ENCODE measurements at regions not wholly inside any gene's neighbourhood (a gene's known extent, or its start where the extent isn't known, plus 50 kb on each side); places are given as distances from the start of the nearest gene placed in this dataset.

DNA sequence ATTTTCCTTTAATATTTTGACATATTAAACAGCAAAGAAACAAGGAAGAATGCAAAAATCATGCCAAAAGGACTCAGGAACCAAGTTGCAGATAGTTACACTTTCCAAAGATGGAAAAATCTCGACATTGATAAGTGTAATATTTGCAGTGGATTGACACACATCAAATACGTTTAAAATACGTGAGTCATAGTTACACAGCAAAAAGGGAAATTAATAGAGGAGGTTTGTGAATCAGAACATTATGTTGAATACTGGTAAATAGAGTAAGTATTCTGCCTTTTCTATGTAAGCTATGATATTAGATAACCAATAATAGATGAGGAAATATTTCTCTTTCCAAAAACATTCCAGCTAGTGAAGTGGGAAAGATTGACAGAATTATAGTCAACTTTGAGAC is 1761.3 kb upstream of the IGFBP7 start:
- Histone ChIP-seq H3K9me2 (ENCODE audit: insufficient read depth, low read length) (no peaks in the 10 kb centered on the region), H3K27ac (ENCODE audit: low read length) (no peak overlapping the region), H3K79me2 (replicated peaks; ENCODE audit: insufficient read depth, low read length) (no peaks in the 10 kb centered on the region), H3K9me3 (ENCODE audit: low read length) (no peaks in the 10 kb centered on the region), H3K4me3 (ENCODE audit: low read length) (no peak overlapping the region), H3K27me3 (ENCODE audit: insufficient read depth, low read depth, low read length) (no peaks in the 10 kb centered on the region), H3K9ac (ENCODE audit: low read length) (no peak overlapping the region), H2AFZ (ENCODE audit: low read depth, low read length) (no peak overlapping the region), H3K4me2 (ENCODE audit: low read length) (no peak overlapping the region), H3F3A (ENCODE audit: insufficient read depth, low read length, poor library complexity, severe bottlenecking) (no peaks in the 10 kb centered on the region), H4K20me1 (ENCODE audit: insufficient read depth) (no peaks in the 10 kb centered on the region), H3K36me3 (ENCODE audit: insufficient read depth, low read length) (no peaks in the 10 kb centered on the region)
- TF ChIP-seq POLR2AphosphoS5 (IDR thresholded peaks at IDR 0.05) (no peak), RAD21 (conservative IDR thresholded peaks at IDR 0.05) (no peak), EZH2 (IDR thresholded peaks at IDR 0.05; ENCODE audit: borderline replicate concordance, insufficient read depth, low read length, poor library complexity, severe bottlenecking) (no peak), EP300 (conservative IDR thresholded peaks at IDR 0.05; ENCODE audit: poor library complexity, severe bottlenecking) (no peak), TAF1 (IDR thresholded peaks at IDR 0.05; ENCODE audit: low read depth) (no peak), SMC3 (conservative IDR thresholded peaks at IDR 0.05; ENCODE audit: poor library complexity) (no peak), MXI1 (conservative IDR thresholded peaks at IDR 0.05; ENCODE audit: poor library complexity, severe bottlenecking) (no peak)
- TF ChIP-seq, protein P1, sequence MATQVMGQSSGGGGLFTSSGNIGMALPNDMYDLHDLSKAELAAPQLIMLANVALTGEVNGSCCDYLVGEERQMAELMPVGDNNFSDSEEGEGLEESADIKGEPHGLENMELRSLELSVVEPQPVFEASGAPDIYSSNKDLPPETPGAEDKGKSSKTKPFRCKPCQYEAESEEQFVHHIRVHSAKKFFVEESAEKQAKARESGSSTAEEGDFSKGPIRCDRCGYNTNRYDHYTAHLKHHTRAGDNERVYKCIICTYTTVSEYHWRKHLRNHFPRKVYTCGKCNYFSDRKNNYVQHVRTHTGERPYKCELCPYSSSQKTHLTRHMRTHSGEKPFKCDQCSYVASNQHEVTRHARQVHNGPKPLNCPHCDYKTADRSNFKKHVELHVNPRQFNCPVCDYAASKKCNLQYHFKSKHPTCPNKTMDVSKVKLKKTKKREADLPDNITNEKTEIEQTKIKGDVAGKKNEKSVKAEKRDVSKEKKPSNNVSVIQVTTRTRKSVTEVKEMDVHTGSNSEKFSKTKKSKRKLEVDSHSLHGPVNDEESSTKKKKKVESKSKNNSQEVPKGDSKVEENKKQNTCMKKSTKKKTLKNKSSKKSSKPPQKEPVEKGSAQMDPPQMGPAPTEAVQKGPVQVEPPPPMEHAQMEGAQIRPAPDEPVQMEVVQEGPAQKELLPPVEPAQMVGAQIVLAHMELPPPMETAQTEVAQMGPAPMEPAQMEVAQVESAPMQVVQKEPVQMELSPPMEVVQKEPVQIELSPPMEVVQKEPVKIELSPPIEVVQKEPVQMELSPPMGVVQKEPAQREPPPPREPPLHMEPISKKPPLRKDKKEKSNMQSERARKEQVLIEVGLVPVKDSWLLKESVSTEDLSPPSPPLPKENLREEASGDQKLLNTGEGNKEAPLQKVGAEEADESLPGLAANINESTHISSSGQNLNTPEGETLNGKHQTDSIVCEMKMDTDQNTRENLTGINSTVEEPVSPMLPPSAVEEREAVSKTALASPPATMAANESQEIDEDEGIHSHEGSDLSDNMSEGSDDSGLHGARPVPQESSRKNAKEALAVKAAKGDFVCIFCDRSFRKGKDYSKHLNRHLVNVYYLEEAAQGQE (IDR thresholded peaks at IDR 0.05; ENCODE audit: borderline replicate concordance), result no peak
- TF ChIP-seq, protein P2, sequence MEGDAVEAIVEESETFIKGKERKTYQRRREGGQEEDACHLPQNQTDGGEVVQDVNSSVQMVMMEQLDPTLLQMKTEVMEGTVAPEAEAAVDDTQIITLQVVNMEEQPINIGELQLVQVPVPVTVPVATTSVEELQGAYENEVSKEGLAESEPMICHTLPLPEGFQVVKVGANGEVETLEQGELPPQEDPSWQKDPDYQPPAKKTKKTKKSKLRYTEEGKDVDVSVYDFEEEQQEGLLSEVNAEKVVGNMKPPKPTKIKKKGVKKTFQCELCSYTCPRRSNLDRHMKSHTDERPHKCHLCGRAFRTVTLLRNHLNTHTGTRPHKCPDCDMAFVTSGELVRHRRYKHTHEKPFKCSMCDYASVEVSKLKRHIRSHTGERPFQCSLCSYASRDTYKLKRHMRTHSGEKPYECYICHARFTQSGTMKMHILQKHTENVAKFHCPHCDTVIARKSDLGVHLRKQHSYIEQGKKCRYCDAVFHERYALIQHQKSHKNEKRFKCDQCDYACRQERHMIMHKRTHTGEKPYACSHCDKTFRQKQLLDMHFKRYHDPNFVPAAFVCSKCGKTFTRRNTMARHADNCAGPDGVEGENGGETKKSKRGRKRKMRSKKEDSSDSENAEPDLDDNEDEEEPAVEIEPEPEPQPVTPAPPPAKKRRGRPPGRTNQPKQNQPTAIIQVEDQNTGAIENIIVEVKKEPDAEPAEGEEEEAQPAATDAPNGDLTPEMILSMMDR (IDR thresholded peaks at IDR 0.05; ENCODE audit: poor library complexity, severe bottlenecking), result no peak

DNA sequence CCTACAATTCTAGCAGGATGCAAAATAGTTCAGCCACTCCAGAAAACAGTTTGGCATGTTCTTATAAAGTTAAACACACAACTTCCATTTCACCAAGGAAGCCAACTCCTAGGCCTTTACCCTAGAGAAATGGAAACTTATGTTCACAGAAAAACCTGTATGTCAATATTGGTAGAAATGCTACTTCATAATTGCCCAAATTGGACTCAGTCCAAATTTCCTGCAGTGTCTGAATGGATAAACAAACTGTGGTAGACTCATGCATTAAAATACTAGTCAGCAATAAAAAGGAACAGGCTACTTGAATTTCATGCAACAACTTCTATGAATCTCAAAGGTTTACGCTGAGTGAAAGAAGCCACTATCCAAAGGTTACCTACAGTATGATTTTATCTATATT is 1738.8 kb upstream of the IGFBP7 start:
- Histone ChIP-seq H3K4me2 (ENCODE audit: low read length) (no peak overlapping the region), H3K4me3 (ENCODE audit: low read length) (no peak overlapping the region), H3K27me3 (ENCODE audit: insufficient read depth, low read depth, low read length) (no peaks in the 10 kb centered on the region), H3K9me2 (ENCODE audit: insufficient read depth, low read length) (no peaks in the 10 kb centered on the region), H4K20me1 (ENCODE audit: insufficient read depth) (no peaks in the 10 kb centered on the region), H3F3A (ENCODE audit: insufficient read depth, low read length, poor library complexity, severe bottlenecking) (no peaks in the 10 kb centered on the region), H3K79me2 (replicated peaks; ENCODE audit: insufficient read depth, low read length) (no peaks in the 10 kb centered on the region), H3K36me3 (ENCODE audit: insufficient read depth, low read length) (no peaks in the 10 kb centered on the region), H3K9me3 (ENCODE audit: low read length) (no peaks in the 10 kb centered on the region), H2AFZ (ENCODE audit: low read depth, low read length) (no peak overlapping the region), H3K9ac (ENCODE audit: low read length) (no peak overlapping the region), H3K27ac (ENCODE audit: low read length) (no peak overlapping the region)
- TF ChIP-seq EZH2 (IDR thresholded peaks at IDR 0.05; ENCODE audit: borderline replicate concordance, insufficient read depth, low read length, poor library complexity, severe bottlenecking) (no peak), POLR2AphosphoS5 (IDR thresholded peaks at IDR 0.05) (no peak), RAD21 (conservative IDR thresholded peaks at IDR 0.05) (no peak), SMC3 (conservative IDR thresholded peaks at IDR 0.05; ENCODE audit: poor library complexity) (no peak), EP300 (conservative IDR thresholded peaks at IDR 0.05; ENCODE audit: poor library complexity, severe bottlenecking) (no peak), TAF1 (IDR thresholded peaks at IDR 0.05; ENCODE audit: low read depth) (no peak), MXI1 (conservative IDR thresholded peaks at IDR 0.05; ENCODE audit: poor library complexity, severe bottlenecking) (no peak)
- TF ChIP-seq, protein P1 (IDR thresholded peaks at IDR 0.05; ENCODE audit: borderline replicate concordance), result no peak
- TF ChIP-seq, protein P2 (IDR thresholded peaks at IDR 0.05; ENCODE audit: poor library complexity, severe bottlenecking), result no peak
